GM21786 (cell line): ENCODE measurements at regions not wholly inside any gene's neighbourhood (a gene's known extent, or its start where the extent isn't known, plus 50 kb on each side); places are given as distances from the start of the nearest gene placed in this dataset.
"Not testable (repeated sequence)": the region's sequence is repeated elsewhere in the genome, so short reads cannot be mapped to it uniquely, and the experiment has no call there.

ENCODE experiments used
- ATAC-seq: cut with Tn5 transposase; IDR thresholded peaks from one replicate; pipeline ENCODE4 v1.9.1; 2021; ENCODE audit not compliant: unreplicated experiment

GRCh38 chr5:39720136-39720535, 295.4 kb upstream of the DAB2 start:
- ATAC-seq = no peak

- no peak for ATAC-seq
These were observed 292.6 kb upstream of the DAB2 start for GRCh38 chr5:39717176-39717897.

- ATAC-seq = peak; percentile 64
These were observed 291.8 kb upstream of the DAB2 start for GRCh38 chr5:39716532-39717028.

- no peak for ATAC-seq
These were observed 289.4 kb upstream of the DAB2 start for GRCh38 chr5:39714036-39714698.

GRCh38 chr5:39713250-39713916, 288.6 kb upstream of the DAB2 start:
- ATAC-seq = no peak

- no peak for ATAC-seq
These were observed 287.8 kb upstream of the DAB2 start for GRCh38 chr5:39712316-39713249.

- ATAC-seq = no peak
These were observed 287.0 kb upstream of the DAB2 start for GRCh38 chr5:39711821-39712220.

GRCh38 chr5:39709032-39709431, 284.3 kb upstream of the DAB2 start:
- ATAC-seq = no peak

GRCh38 chr5:39702928-39703327, 278.1 kb upstream of the DAB2 start:
- ATAC-seq = no peak

- ATAC-seq = no peak
These were observed 275.7 kb upstream of the DAB2 start for GRCh38 chr5:39700523-39700922.

- no peak for ATAC-seq
These were observed 274.2 kb upstream of the DAB2 start for GRCh38 chr5:39698838-39699560.

- ATAC-seq = no peak
These were observed 273.1 kb upstream of the DAB2 start for GRCh38 chr5:39697881-39698280.

GRCh38 chr5:39696672-39697398, 272.1 kb upstream of the DAB2 start:
- ATAC-seq = no peak

- no peak for ATAC-seq
These were observed 267.2 kb upstream of the DAB2 start for GRCh38 chr5:39691993-39692392.

GRCh38 chr5:39691136-39691535, 266.4 kb upstream of the DAB2 start:
- no peak for ATAC-seq

GRCh38 chr5:39689919-39690318, 265.1 kb upstream of the DAB2 start:
- no peak for ATAC-seq

- not testable (repeated sequence) for ATAC-seq
These were observed 263.1 kb upstream of the DAB2 start for GRCh38 chr5:39687924-39688323.

GRCh38 chr5:39680213-39680612, 255.4 kb upstream of the DAB2 start:
- no peak for ATAC-seq

GRCh38 chr5:39678534-39678933, 253.8 kb upstream of the DAB2 start:
- ATAC-seq = no peak

GRCh38 chr5:39675676-39676075, 250.9 kb upstream of the DAB2 start:
- no peak for ATAC-seq
